ENCODE measurements at regions not wholly inside any gene's neighbourhood (a gene's known extent, or its start where the extent isn't known, plus 50 kb on each side); places are given as distances from the start of the nearest gene placed in this dataset.
"Not testable (repeated sequence)": the region's sequence is repeated elsewhere in the genome, so short reads cannot be mapped to it uniquely, and the experiment has no call there.

- in situ Hi-C loops (cut with HindIII; ENCODE audit: low pct_ligation_motif_present, low pct_unique_long_range_greater_than_20kb, low sequenced_read_pairs), result no loop called here
- DNase-seq, result no peak
Measured at GRCh38 chr2:224106794-224107193, 67.7 kb upstream of the SERPINE2 start.

GRCh38 chr2:224104668-224105386 is 65.7 kb upstream of the SERPINE2 start:
- in situ Hi-C loops (cut with HindIII; ENCODE audit: low pct_ligation_motif_present, low pct_unique_long_range_greater_than_20kb, low sequenced_read_pairs), result no loop called here
- no peak for DNase-seq

GRCh38 chr2:224103651-224104050 is 64.6 kb upstream of the SERPINE2 start:
- in situ Hi-C loops (cut with HindIII; ENCODE audit: low pct_ligation_motif_present, low pct_unique_long_range_greater_than_20kb, low sequenced_read_pairs), result no loop called here
- no peak for DNase-seq

GRCh38 chr2:224102991-224103390 is 63.9 kb upstream of the SERPINE2 start:
- in situ Hi-C loops (cut with HindIII; ENCODE audit: low pct_ligation_motif_present, low pct_unique_long_range_greater_than_20kb, low sequenced_read_pairs), result no loop called here
- no peak for DNase-seq

GRCh38 chr2:224101820-224102630 is 62.9 kb upstream of the SERPINE2 start:
- no peak for DNase-seq

GRCh38 chr2:224099861-224100643 is 61.0 kb upstream of the SERPINE2 start:
- in situ Hi-C loops (cut with HindIII; ENCODE audit: low pct_ligation_motif_present, low pct_unique_long_range_greater_than_20kb, low sequenced_read_pairs), result no loop called here
- DNase-seq, result no peak

More at GRCh38 chr2:224101820-224102630, 62.9 kb upstream of the SERPINE2 start:
- in situ Hi-C loops (cut with HindIII; ENCODE audit: low pct_ligation_motif_present, low pct_unique_long_range_greater_than_20kb, low sequenced_read_pairs), result no loop called here

GRCh38 chr2:224098481-224099230 is 59.6 kb upstream of the SERPINE2 start:
- in situ Hi-C loops (cut with HindIII; ENCODE audit: low pct_ligation_motif_present, low pct_unique_long_range_greater_than_20kb, low sequenced_read_pairs), result no loop called here
- DNase-seq, result no peak

- DNase-seq, result no peak
- in situ Hi-C loops (cut with HindIII; ENCODE audit: low pct_ligation_motif_present, low pct_unique_long_range_greater_than_20kb, low sequenced_read_pairs), result no loop called here
Measured at GRCh38 chr2:224094413-224094812, 55.3 kb upstream of the SERPINE2 start.

- in situ Hi-C loops (cut with HindIII; ENCODE audit: low pct_ligation_motif_present, low pct_unique_long_range_greater_than_20kb, low sequenced_read_pairs); DNase-seq: not testable (repeated sequence)
Measured at GRCh38 chr2:224091671-224092070, 52.6 kb upstream of the SERPINE2 start.

GRCh38 chr2:224089606-224090005 is 50.5 kb upstream of the SERPINE2 start:
- DNase-seq; in situ Hi-C loops (cut with HindIII; ENCODE audit: low pct_ligation_motif_present, low pct_unique_long_range_greater_than_20kb, low sequenced_read_pairs): not testable (repeated sequence)
